ENCODE measurements at regions not wholly inside any gene's neighbourhood (a gene's known extent, or its start where the extent isn't known, plus 50 kb on each side); places are given as distances from the start of the nearest gene placed in this dataset.

- no peak overlapping the region for H3K14ac ChIP-seq (ENCODE audit: low read length)
- no peak overlapping the region for H4K8ac ChIP-seq (ENCODE audit: low read depth, low read length)
- H3K79me1 ChIP-seq (ENCODE audit: low read length) = no peaks in the 10 kb centered on the region
- no CpG with 5 or more reads among the region's 1 CpG for WGBS (ENCODE audit: extremely low coverage, insufficient coverage, insufficient read length)
- no peak overlapping the region for H3K23ac ChIP-seq (ENCODE audit: low read length)
- H3K4ac ChIP-seq (ENCODE audit: low read depth, low read length) = no peak overlapping the region
- H2BK12ac ChIP-seq (ENCODE audit: low read length) = no peak overlapping the region
- H3K18ac ChIP-seq (ENCODE audit: low read length) = no peak overlapping the region
- no peaks in the 10 kb centered on the region for H3K27me3 ChIP-seq (ENCODE audit: insufficient read depth, low read length)
- no peak overlapping the region for H3K4me2 ChIP-seq (ENCODE audit: low read length)
- DNase-seq = no peak
- no peak overlapping the region for H2BK5ac ChIP-seq (ENCODE audit: low read depth, low read length, poor library complexity)
- no peak overlapping the region for H4K12ac ChIP-seq (ENCODE audit: low read depth, low read length)
- H3K79me2 ChIP-seq (ENCODE audit: control insufficient read depth, insufficient read depth, low read length, poor library complexity) = no peaks in the 10 kb centered on the region
- no peak overlapping the region for H2BK120ac ChIP-seq (ENCODE audit: insufficient read depth, low read length, poor library complexity)
- no peak overlapping the region for H3K27ac ChIP-seq (ENCODE audit: low read depth, low read length)
- H4K91ac ChIP-seq (ENCODE audit: low read depth, low read length) = no peak overlapping the region
- no peaks in the 10 kb centered on the region for H3K9me3 ChIP-seq (ENCODE audit: insufficient read depth, low read depth, low read length)
- no peaks in the 10 kb centered on the region for H3K4me1 ChIP-seq (ENCODE audit: control insufficient read depth in 1 of 2, insufficient read depth in 2 of 2, low read length in 2 of 2)
- no peaks in the 10 kb centered on the region for H3K36me3 ChIP-seq (ENCODE audit: control insufficient read depth in 1 of 2, insufficient read depth in 2 of 2, low read length in 2 of 2)
- no peak overlapping the region for H2AK5ac ChIP-seq (ENCODE audit: low read length)
- no peak overlapping the region for H3K4me3 ChIP-seq (ENCODE audit: low read depth, low read length)
- no peak overlapping the region for H3K9ac ChIP-seq (ENCODE audit: low read length)
- H2AFZ ChIP-seq (ENCODE audit: insufficient read depth, low read length, poor library complexity) = no peak overlapping the region
Measured at GRCh38 chr5:29309359-29309758, 1884.1 kb upstream of the CDH6 start.

GRCh38 chr5:29307478-29307877, 1886.0 kb upstream of the CDH6 start:
- Histone ChIP-seq H3K4me2 (ENCODE audit: low read length) (no peak overlapping the region), H3K4ac (ENCODE audit: low read depth, low read length) (no peak overlapping the region), H3K27me3 (ENCODE audit: insufficient read depth, low read length) (no peaks in the 10 kb centered on the region), H2BK120ac (ENCODE audit: insufficient read depth, low read length, poor library complexity) (no peak overlapping the region), H3K4me3 (ENCODE audit: low read depth, low read length) (no peak overlapping the region), H2AFZ (ENCODE audit: insufficient read depth, low read length, poor library complexity) (no peak overlapping the region), H3K27ac (ENCODE audit: low read depth, low read length) (no peak overlapping the region), H3K14ac (ENCODE audit: low read length) (no peak overlapping the region), H4K12ac (ENCODE audit: low read depth, low read length) (no peak overlapping the region), H2BK5ac (ENCODE audit: low read depth, low read length, poor library complexity) (no peak overlapping the region), H2AK5ac (ENCODE audit: low read length) (no peak overlapping the region), H3K18ac (ENCODE audit: low read length) (no peak overlapping the region), H3K79me2 (ENCODE audit: control insufficient read depth, insufficient read depth, low read length, poor library complexity) (no peaks in the 10 kb centered on the region), H3K9me3 (ENCODE audit: insufficient read depth, low read depth, low read length) (no peaks in the 10 kb centered on the region), H4K91ac (ENCODE audit: low read depth, low read length) (no peak overlapping the region), H3K36me3 (ENCODE audit: control insufficient read depth in 1 of 2, insufficient read depth in 2 of 2, low read length in 2 of 2) (no peaks in the 10 kb centered on the region), H3K4me1 (ENCODE audit: control insufficient read depth in 1 of 2, insufficient read depth in 2 of 2, low read length in 2 of 2) (no peaks in the 10 kb centered on the region), H4K8ac (ENCODE audit: low read depth, low read length) (no peak overlapping the region), H2BK12ac (ENCODE audit: low read length) (no peak overlapping the region), H3K79me1 (ENCODE audit: low read length) (no peaks in the 10 kb centered on the region), H3K9ac (ENCODE audit: low read length) (no peak overlapping the region), H3K23ac (ENCODE audit: low read length) (no peak overlapping the region)
- no CpG with 5 or more reads among the region's 3 CpGs for WGBS (ENCODE audit: extremely low coverage, insufficient coverage, insufficient read length)
- no peak for DNase-seq

- H3K9ac ChIP-seq (ENCODE audit: low read length) = no peak overlapping the region
- no peak overlapping the region for H4K12ac ChIP-seq (ENCODE audit: low read depth, low read length)
- no peak overlapping the region for H2AK5ac ChIP-seq (ENCODE audit: low read length)
- H3K27me3 ChIP-seq (ENCODE audit: insufficient read depth, low read length) = no peaks in the 10 kb centered on the region
- H2BK5ac ChIP-seq (ENCODE audit: low read depth, low read length, poor library complexity) = no peak overlapping the region
- DNase-seq = no peak
- no peak overlapping the region for H3K4ac ChIP-seq (ENCODE audit: low read depth, low read length)
- no peak overlapping the region for H3K23ac ChIP-seq (ENCODE audit: low read length)
- H2BK12ac ChIP-seq (ENCODE audit: low read length) = no peak overlapping the region
- H4K8ac ChIP-seq (ENCODE audit: low read depth, low read length) = no peak overlapping the region
- H2AFZ ChIP-seq (ENCODE audit: insufficient read depth, low read length, poor library complexity) = no peak overlapping the region
- H3K4me1 ChIP-seq (ENCODE audit: control insufficient read depth in 1 of 2, insufficient read depth in 2 of 2, low read length in 2 of 2) = no peaks in the 10 kb centered on the region
- no peak overlapping the region for H2BK120ac ChIP-seq (ENCODE audit: insufficient read depth, low read length, poor library complexity)
- H3K79me1 ChIP-seq (ENCODE audit: low read length) = no peaks in the 10 kb centered on the region
- no peaks in the 10 kb centered on the region for H3K36me3 ChIP-seq (ENCODE audit: control insufficient read depth in 1 of 2, insufficient read depth in 2 of 2, low read length in 2 of 2)
- no CpG with 5 or more reads among the region's 3 CpGs for WGBS (ENCODE audit: extremely low coverage, insufficient coverage, insufficient read length)
- no peak overlapping the region for H3K14ac ChIP-seq (ENCODE audit: low read length)
- no peaks in the 10 kb centered on the region for H3K9me3 ChIP-seq (ENCODE audit: insufficient read depth, low read depth, low read length)
- H3K4me2 ChIP-seq (ENCODE audit: low read length) = no peak overlapping the region
- no peaks in the 10 kb centered on the region for H3K79me2 ChIP-seq (ENCODE audit: control insufficient read depth, insufficient read depth, low read length, poor library complexity)
- H4K91ac ChIP-seq (ENCODE audit: low read depth, low read length) = no peak overlapping the region
- H3K4me3 ChIP-seq (ENCODE audit: low read depth, low read length) = no peak overlapping the region
- H3K27ac ChIP-seq (ENCODE audit: low read depth, low read length) = no peak overlapping the region
- H3K18ac ChIP-seq (ENCODE audit: low read length) = no peak overlapping the region
Measured at GRCh38 chr5:29304545-29304944, 1888.9 kb upstream of the CDH6 start.

GRCh38 chr5:29296548-29296947, 1896.9 kb upstream of the CDH6 start:
- no peak overlapping the region for H2AFZ ChIP-seq (ENCODE audit: insufficient read depth, low read length, poor library complexity)
- H3K27me3 ChIP-seq (ENCODE audit: insufficient read depth, low read length) = no peaks in the 10 kb centered on the region
- H2AK5ac ChIP-seq (ENCODE audit: low read length) = no peak overlapping the region
- H3K4me2 ChIP-seq (ENCODE audit: low read length) = no peak overlapping the region
- no CpG with 5 or more reads among the region's 21 CpGs for WGBS (ENCODE audit: extremely low coverage, insufficient coverage, insufficient read length)
- no peak overlapping the region for H4K12ac ChIP-seq (ENCODE audit: low read depth, low read length)
- H3K4me3 ChIP-seq (ENCODE audit: low read depth, low read length) = no peak overlapping the region
- no peak overlapping the region for H3K9ac ChIP-seq (ENCODE audit: low read length)
- no peak overlapping the region for H3K18ac ChIP-seq (ENCODE audit: low read length)
- H3K79me1 ChIP-seq (ENCODE audit: low read length) = no peaks in the 10 kb centered on the region
- H3K4me1 ChIP-seq (ENCODE audit: control insufficient read depth in 1 of 2, insufficient read depth in 2 of 2, low read length in 2 of 2) = no peaks in the 10 kb centered on the region
- no peak overlapping the region for H4K91ac ChIP-seq (ENCODE audit: low read depth, low read length)
- no peak overlapping the region for H3K27ac ChIP-seq (ENCODE audit: low read depth, low read length)
- peaks cover 2% of the 10 kb centered on the region for H3K9me3 ChIP-seq (ENCODE audit: insufficient read depth, low read depth, low read length)
- H2BK12ac ChIP-seq (ENCODE audit: low read length) = no peak overlapping the region
- H2BK120ac ChIP-seq (ENCODE audit: insufficient read depth, low read length, poor library complexity) = no peak overlapping the region
- H3K4ac ChIP-seq (ENCODE audit: low read depth, low read length) = no peak overlapping the region
- H2BK5ac ChIP-seq (ENCODE audit: low read depth, low read length, poor library complexity) = no peak overlapping the region
- no peaks in the 10 kb centered on the region for H3K36me3 ChIP-seq (ENCODE audit: control insufficient read depth in 1 of 2, insufficient read depth in 2 of 2, low read length in 2 of 2)
- no peak overlapping the region for H3K14ac ChIP-seq (ENCODE audit: low read length)
- H4K8ac ChIP-seq (ENCODE audit: low read depth, low read length) = no peak overlapping the region
- no peak overlapping the region for H3K23ac ChIP-seq (ENCODE audit: low read length)
- H3K79me2 ChIP-seq (ENCODE audit: control insufficient read depth, insufficient read depth, low read length, poor library complexity) = no peaks in the 10 kb centered on the region
- no peak for DNase-seq
